HG02798 (cell line): ENCODE measurements at regions not wholly inside any gene's neighbourhood (a gene's known extent, or its start where the extent isn't known, plus 50 kb on each side); places are given as distances from the start of the nearest gene placed in this dataset.

Experiments
- ATAC-seq: cut with Tn5 transposase; IDR thresholded peaks from one replicate; pipeline ENCODE4 v1.9.1; 2021; ENCODE audit warnings: mild to moderate bottlenecking; ENCODE audit not compliant: unreplicated experiment, poor library complexity

DNA sequence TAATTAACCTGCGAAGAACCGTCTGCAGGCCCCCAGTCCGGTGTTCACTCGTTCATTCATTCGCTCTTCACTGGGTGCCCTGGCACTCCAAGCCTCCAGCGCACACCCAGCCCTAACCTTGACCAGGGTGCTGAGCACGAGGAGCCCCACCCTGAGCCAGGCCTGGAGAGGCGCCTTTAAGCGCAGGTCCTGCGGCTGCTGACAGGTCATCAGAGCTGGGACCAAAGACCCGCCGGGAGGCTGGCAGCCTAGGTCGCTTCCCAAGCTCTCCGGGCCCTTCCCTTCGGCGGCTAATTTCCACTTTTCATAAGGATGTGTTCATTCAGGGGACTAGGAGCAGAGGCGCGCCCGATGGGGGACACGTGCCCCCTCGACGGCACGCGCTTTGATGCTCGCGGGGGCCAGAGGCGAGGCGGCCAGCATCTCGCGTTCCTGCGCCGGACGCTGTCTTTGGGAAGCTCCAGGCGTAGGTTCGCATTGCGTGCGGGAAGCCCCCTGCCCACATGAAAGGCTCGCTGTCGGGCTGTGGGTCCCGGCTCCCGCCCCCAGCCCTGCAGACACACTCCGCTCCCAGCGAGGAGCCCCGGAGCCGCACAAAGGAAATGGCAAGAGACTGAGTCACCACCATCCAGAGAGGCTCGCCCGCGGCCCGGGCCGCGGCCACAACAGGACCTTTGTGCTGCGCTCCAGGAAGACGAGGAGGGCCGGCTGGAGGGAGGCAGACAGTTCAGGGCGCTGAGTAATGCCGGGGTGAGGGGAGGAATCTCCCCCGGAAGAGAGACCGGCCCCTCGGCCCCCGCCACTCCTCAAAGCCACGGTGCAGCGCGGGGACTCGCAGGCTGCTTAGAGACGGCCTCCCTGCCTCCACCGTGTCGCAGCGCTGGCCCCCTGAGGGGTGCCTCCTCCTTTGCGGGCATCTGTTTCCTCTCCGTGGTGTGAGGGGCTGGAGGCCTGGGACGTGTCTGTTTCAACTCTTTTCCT, 266.4 kb upstream of the HES1 start:
- ATAC-seq, result no peak

DNA sequence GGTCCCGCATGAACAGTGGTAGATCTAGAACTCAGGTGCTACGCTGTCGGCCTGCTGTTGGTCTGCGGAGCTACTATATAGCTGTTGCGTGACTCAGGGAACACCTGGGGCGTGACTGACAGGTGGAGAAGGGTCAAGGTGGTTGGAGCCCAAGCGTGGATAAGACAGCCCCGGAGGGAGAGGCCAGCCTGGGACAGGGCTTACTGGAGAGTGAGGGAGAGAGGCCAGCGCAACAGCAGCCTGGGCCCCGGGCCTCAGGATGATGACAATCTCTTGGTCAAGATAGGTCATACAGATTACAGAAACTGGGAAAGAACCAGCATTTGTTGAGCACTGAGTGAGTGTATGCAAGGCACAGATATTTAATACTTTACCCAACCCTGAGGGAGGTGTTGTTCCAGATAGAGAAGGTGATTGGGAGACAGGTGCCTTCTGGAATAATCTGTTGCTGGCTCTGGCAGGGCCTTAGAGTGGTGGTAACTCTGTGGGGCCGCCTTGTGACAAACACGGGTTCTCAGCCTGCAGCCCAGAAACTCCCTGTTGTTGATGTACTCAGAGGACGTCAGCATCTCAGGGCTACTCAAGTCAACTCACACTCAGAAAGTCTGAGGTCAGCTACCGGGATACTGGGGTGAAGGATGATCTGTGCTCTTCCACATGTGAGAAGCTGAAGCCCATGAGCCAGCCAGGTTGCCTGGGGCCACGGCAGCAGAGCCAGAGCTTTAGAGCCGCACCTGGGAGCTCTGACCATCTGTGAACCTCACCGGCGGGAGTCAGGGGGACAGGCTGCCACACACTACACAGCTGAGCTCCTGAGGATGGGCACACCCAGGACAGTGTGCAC, 265.4 kb upstream of the HES1 start:
- no peak for ATAC-seq

- ATAC-seq, result no peak
Measured at GRCh38 chr3:193871220-193871485, 264.8 kb upstream of the HES1 start.

GRCh38 chr3:193872265-193872753, 263.6 kb upstream of the HES1 start:
- peak; percentile 65 for ATAC-seq

GRCh38 chr3:193873426-193874201, 262.3 kb upstream of the HES1 start:
- ATAC-seq, result no peak

DNA sequence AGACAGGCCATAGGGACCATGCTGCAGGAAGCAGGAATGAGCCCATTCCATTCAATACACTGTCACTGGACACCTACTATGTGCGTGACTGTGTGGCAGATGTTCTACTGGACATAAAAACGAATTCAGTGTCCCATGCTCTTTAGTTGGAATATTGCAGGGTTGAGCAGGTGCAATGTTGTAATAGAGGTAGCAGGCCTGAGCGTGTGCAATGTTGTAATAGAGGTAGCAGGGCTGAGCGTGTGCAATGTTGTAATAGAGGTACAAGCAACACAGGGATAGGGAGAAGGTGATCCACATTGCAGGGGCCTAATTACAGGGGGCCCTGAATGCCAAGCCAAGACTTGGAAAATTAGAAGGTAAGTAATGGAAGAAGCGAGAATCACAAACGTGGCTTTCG, 261.4 kb upstream of the HES1 start:
- no peak for ATAC-seq

GRCh38 chr3:193874997-193875593, 260.9 kb upstream of the HES1 start:
- ATAC-seq, result no peak

- ATAC-seq, result no peak
Measured at GRCh38 chr3:193875601-193876321, 260.2 kb upstream of the HES1 start.

DNA sequence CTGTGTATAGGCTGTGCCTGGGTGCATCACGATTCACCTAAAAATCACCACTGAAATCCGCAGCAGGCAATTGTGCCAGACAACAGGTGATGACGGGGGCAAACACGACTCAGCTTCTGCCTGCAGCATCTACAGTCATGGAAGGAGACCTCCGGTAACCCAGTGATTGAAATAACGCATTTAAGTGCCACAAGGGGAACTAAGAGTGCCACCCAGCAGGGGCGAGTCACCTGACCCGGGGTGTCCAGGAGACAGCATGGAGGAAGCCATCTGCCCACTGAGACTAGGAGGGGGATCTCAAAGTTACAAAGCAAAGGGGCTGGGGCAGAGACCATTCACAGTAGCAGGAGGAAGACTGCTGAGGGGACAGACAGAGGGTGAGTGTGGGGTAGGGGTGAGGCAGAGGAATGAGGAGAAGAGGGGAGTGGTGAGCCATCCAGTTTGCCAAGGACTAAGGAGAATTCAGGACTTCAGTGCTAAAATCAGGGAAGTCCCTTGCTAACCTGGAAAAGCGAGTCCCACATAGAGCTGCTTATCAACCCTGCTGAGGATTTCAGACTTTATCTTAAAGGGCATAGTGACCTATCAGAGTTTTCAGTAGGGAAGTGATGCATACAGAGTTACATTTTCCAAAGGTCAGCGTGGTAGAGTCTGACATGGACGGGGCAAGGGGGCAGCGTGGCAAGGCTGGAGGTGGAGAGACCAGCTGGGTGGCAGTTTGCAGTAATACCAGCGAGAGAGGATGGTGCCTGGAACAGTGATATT, 256.7 kb upstream of the HES1 start:
- no peak for ATAC-seq

DNA sequence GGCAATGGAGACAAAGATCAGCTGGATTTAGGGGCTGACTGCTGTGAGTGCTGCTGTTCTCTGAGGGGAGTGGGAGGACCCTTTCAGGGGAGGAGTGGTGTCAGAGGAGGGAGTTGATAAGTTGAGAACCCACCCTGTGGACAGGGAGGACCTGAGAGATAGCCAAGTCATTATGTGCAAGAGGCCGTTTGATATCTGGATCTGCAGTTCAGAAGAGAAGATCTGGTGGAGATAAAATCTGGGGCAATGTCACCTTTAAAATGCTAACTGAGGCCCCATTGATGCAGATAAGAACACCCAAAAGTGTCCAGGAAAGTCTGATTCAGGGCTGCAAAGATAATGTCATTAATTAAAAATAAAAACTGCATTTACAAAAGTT, 256.1 kb upstream of the HES1 start:
- ATAC-seq, result no peak

DNA sequence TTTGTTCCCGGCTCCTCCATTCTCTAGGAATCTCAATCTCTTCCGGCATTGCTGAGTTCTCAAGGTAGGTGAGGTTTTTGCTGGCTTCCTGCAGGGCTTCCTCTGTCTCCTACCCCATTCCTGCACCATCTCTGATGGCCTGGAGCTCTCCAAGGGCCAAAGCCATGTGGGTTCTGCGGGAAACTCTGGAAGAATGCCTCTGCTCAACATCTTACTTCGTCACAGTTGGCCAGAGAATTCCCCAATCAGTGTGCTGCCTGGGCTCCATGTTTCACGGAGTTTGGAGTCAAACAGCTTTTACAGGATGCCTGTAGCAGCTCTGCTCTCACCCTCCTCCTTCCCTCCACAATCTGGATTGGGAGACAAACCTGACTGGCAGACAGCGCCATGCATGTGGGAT, 253.9 kb upstream of the HES1 start:
- no peak for ATAC-seq

DNA sequence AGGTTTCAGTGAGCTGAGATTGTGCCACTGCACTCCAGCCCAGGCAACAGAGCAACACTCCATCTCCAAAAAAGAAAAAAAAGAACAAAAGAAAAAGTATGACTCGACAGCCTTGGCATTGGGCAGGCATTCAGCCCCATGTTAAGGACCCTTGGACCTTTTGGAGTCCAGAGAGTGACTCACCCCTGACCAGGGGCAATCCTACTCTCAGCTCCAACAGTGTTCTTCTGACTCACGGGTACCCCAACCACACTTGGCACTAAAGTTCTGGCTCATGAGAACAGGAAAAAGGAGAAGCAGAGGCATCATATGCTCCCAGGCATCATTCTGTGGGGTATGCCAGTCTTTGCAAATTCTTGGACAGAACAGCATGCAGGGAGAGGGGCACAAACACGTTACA, 252.4 kb upstream of the HES1 start:
- ATAC-seq, result no peak

DNA sequence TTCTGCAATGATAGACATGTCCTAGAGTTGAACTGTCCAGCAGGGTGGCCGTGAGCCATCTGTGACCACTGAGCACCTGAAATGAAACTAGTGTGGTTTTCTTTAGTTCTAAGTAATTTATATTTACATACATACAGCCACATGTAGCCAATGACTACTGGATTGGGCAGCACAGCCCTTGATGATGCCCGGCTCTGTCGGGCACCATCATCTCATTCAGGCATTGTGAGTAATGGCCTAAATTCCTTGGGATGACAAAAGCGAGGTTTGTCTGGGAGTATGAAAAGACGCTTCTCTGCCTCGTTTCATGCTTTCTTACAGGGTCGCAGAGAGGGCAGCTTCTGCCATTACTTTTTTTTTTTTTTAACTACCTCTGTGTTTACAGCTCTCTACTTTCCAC, 251.9 kb upstream of the HES1 start:
- no peak for ATAC-seq

GRCh38 chr3:193884652-193885051, 251.3 kb upstream of the HES1 start:
- ATAC-seq, result no peak

DNA sequence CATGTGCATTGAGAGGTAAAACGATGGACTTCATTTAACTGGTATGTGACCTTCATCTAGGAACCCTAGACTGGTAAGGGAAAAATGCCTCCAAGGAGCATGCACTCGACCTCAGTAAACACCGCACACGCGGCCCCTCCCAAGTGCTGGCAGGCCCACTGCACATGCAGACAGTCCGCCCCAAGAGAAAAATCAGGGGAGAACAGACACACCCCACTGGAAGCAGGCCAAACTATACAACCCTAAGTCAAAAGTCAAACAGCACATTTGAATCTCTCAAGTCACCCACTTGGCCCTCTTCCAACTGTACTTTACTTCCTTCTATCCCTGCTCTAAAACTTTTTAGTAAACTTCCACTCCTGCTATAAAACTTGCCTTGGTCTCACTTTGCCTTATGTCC, 250.1 kb upstream of the HES1 start:
- no peak for ATAC-seq

DNA sequence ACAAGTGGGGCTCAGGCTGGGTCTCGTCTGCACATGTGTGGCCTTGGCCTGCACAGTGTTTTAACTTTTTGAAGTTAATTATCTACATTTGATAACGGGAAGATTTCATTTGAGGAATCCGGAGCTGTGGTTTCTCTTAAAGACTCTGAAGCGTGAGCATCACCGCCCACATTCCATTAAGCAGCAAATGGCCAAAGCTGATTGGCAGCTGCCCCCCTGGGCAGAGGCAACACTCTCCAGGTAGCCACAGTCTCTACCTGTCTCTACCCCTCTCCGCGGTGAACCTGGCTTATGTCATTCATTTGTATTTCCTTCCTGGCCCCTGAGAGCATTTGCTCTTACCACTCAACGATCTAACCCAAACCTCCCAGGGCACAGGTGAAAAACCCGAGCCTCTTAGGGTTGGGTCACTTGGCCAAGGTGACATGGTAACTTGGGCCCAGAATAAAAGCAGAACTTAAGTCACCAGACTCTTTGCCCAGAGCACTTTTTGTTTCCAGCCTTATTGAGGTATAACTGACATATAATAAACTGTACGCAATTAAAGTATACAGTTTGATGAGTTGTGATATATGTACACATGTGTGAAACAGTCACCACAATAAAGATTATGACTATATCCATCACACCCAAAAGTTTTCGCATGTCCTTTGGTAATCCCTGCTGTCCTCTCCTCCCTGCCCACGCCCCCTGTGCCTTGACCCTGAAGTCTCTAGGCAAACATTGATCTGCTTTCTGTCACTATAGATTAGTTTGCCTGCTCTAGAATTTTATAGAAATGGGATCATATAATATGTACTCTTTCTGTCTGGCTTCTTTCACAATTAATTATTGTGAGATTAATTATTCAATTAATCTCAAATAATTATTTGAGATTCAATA, 245.7 kb upstream of the HES1 start:
- no peak for ATAC-seq

DNA sequence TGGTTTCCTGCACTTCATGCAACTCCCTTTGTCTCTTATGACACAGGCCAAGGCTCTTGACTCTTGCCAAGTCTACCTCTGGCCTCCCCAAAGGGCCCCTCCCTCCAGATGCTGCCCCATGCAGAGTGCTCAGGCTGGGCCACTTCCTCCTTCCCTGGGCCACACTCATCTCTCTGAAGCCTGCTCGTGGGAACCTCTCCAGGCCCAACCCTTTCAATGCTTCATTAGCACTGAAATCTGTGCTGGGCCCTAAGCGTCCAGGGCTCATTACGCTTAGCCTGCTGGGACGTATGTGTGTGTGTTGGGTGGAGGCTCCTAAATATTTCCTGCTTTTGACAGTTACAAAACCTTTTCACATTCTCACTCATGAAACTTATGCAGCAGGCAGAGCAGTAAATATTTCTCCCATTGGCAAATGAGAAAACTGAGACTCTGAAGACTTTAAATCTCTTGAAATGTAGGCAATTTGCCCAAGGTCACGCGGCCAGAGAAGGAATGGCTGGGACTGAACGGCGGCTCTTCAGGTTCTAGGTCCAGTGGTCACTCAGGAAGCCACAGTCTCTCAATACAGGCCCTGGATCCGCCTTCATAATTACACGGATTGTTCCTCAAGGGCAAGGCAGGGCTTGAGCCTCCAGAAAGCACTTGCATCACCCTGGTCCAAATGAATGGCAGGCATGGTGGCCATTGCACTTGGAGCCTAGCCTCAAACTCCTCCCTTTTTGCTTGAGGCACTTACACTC, 241.7 kb upstream of the HES1 start:
- ATAC-seq, result no peak
